GM12878 (cell line): ENCODE measurements at regions not wholly inside any gene's neighbourhood (a gene's known extent, or its start where the extent isn't known, plus 50 kb on each side); places are given as distances from the start of the nearest gene placed in this dataset.

Experiments used
- ATAC-seq: fragments of 200-7000 bp; cut with Tn5 transposase; 3 replicates; pipeline ENCODE4 v1.9.1; 2020; ENCODE audit warnings: mild to moderate bottlenecking, moderate library complexity
- BruUV-seq: library from RNA; stranded (reverse); fragments of 400-500 nt; replicated peaks from 2 replicates; lab custom pipeline; 2021; lab: Mats Ljungman, UMichigan
- CTCF ChIA-PET: fragments of 300-600 bp; sonication (Branson Sonifier 250); formaldehyde crosslinking; extraction: SDS; loops from one replicate; lab custom pipeline; 2021; ENCODE audit warnings: inconsistent platforms; lab: Yijun Ruan, JAX
- POLR2A ChIA-PET: fragments of 350-600 bp; formaldehyde crosslinking; extraction: SDS; loops from one replicate; lab custom pipeline; 2021; ENCODE audit warnings: inconsistent platforms; lab: Charles Lee
- RAD21 ChIA-PET: fragments of 300-600 bp; sonication (Branson Sonifier 250); formaldehyde crosslinking; loops from one replicate; lab custom pipeline; 2023; ENCODE audit warnings: antibody characterized with exemption; ENCODE audit not compliant: unreplicated experiment; lab: Charles Lee
- SMC1A ChIA-PET: fragments of 300-600 bp; sonication (Branson Sonifier 250); formaldehyde crosslinking; loops from one replicate; lab custom pipeline; 2023; ENCODE audit not compliant: unreplicated experiment, uncharacterized antibody; lab: Charles Lee
- DNase-seq: peaks from one replicate; pipeline ENCODE4 v3.0.0-alpha.2; 2011; ENCODE audit warnings: low read depth, low spot score
- FAIRE-seq: peaks from 3 replicates; lab custom pipeline; 2011; peaks lifted over from hg19 to GRCh38; lab: Jason Lieb, UNC
- H2AFZ ChIP-seq: 2 replicates; pipeline ENCODE4 v1.6.0; 2011; ENCODE audit warnings: low read depth, low read length, control low read depth; ENCODE audit not compliant: control insufficient read depth
- H3K27ac ChIP-seq: 2 replicates; pipeline ENCODE4 v1.5.1; 2011; ENCODE audit warnings: control low read depth; ENCODE audit not compliant: control insufficient read depth, insufficient read depth
- H3K27me3 ChIP-seq, 2 experiments: replicated peaks in 1 of 2; 2 replicates each; pipeline versions ENCODE4 v1.6.0 to v1.6.1; 2011; ENCODE audit warnings: low read length in 1 of 2; ENCODE audit not compliant: control insufficient read depth in 2 of 2, insufficient read depth in 2 of 2
- H3K36me3 ChIP-seq, 2 experiments: 2 replicates each; pipeline ENCODE4 v1.5.1; 2011; ENCODE audit warnings: low read length in 1 of 2; ENCODE audit not compliant: control insufficient read depth in 2 of 2, insufficient read depth in 2 of 2
- H3K4me1 ChIP-seq: 2 replicates; pipeline ENCODE4 v1.6.1; 2011; ENCODE audit warnings: mild to moderate bottlenecking, low read length, moderate library complexity, mixed read lengths; ENCODE audit not compliant: control insufficient read depth, insufficient read depth
- H3K4me2 ChIP-seq: 2 replicates; pipeline ENCODE4 v1.6.0; 2011; ENCODE audit warnings: control low read depth; ENCODE audit not compliant: control insufficient read depth, insufficient read depth
- H3K4me3 ChIP-seq: fragments of 200-600 bp; sonication (generic); 2 replicates; pipeline ENCODE4 v1.5.1; 2016
- H3K79me2 ChIP-seq: 2 replicates; pipeline ENCODE4 v1.6.0; 2011; ENCODE audit warnings: low read length; ENCODE audit not compliant: control insufficient read depth, insufficient read depth
- H3K9ac ChIP-seq: 2 replicates; pipeline ENCODE4 v1.8.0; 2011; ENCODE audit warnings: low read length, control low read depth, mixed read lengths; ENCODE audit not compliant: control insufficient read depth, insufficient read depth
- H3K9me3 ChIP-seq: replicated peaks from 3 replicates; pipeline ENCODE4 v1.5.1; 2011; ENCODE audit warnings: mild to moderate bottlenecking, low read length; ENCODE audit not compliant: control insufficient read depth, insufficient read depth
- H4K20me1 ChIP-seq: 2 replicates; pipeline ENCODE4 v1.6.0; 2011; ENCODE audit not compliant: control insufficient read depth, insufficient read depth
- BMI1 ChIP-seq: fragments of 450-650 bp; IDR thresholded peaks from 2 replicates; pipeline ENCODE4 v1.6.1; 2016; ENCODE audit warnings: mild to moderate bottlenecking, moderate library complexity, borderline replicate concordance
- CBFB ChIP-seq: IDR thresholded peaks from 2 replicates; pipeline ENCODE4 v1.6.1; 2016; ENCODE audit warnings: antibody characterized with exemption, low read depth
- EED ChIP-seq: sonication (generic); IDR thresholded peaks from 2 replicates; pipeline ENCODE4 v1.6.1; 2016; ENCODE audit warnings: antibody characterized with exemption, low read depth
- EGR1 ChIP-seq, 2 experiments: IDR thresholded peaks; 1 replicate in 1 of 2; 2 replicates in 1 of 2; pipeline ENCODE4 v1.6.1; 2011 to 2012; ENCODE audit warnings: low read depth in 2 of 2, low read length in 2 of 2, borderline replicate concordance in 1 of 2, mild to moderate bottlenecking in 1 of 2, moderate library complexity in 1 of 2
- FOXM1 ChIP-seq: IDR thresholded peaks from 2 replicates; pipeline ENCODE4 v1.6.1; 2012; ENCODE audit warnings: low read depth, mild to moderate bottlenecking, inconsistent platforms, low read length, moderate library complexity
- MEF2B ChIP-seq: fragments of 450-650 bp; IDR thresholded peaks from 2 replicates; pipeline ENCODE4 v1.6.1; 2018; ENCODE audit warnings: mild to moderate bottlenecking, moderate library complexity; ENCODE audit not compliant: partially characterized antibody, poor library complexity, severe bottlenecking
- NR2F1 ChIP-seq: fragments of 450-650 bp; conservative IDR thresholded peaks from 2 replicates; pipeline ENCODE4 v1.6.1; 2017; ENCODE audit warnings: mild to moderate bottlenecking
- PAX5 ChIP-seq: IDR thresholded peaks from 2 replicates; pipeline ENCODE4 v1.6.1; 2011; ENCODE audit warnings: low read depth, low read length, borderline replicate concordance
- POU2F2 ChIP-seq: IDR thresholded peaks from 3 replicates; pipeline ENCODE4 v1.6.1; 2011; ENCODE audit warnings: low read depth, mild to moderate bottlenecking, low read length, borderline replicate concordance
- SMARCA5 ChIP-seq: fragments of 450-650 bp; IDR thresholded peaks from 2 replicates; pipeline ENCODE4 v1.6.1; 2017; ENCODE audit warnings: mild to moderate bottlenecking
- TAF1 ChIP-seq: IDR thresholded peaks from 2 replicates; pipeline ENCODE4 v1.6.1; 2011; ENCODE audit warnings: mild to moderate bottlenecking, low read depth, low read length, borderline replicate concordance
- ZNF274 ChIP-seq: IDR thresholded peaks from one replicate; pipeline ENCODE4 v1.8.0; 2011; ENCODE audit not compliant: insufficient read length, insufficient read depth
- ZNF384 ChIP-seq: IDR thresholded peaks from 2 replicates; pipeline ENCODE4 v1.6.1; 2012; ENCODE audit warnings: low read depth, mild to moderate bottlenecking, low read length, improper control_type of control experiment, borderline replicate concordance
- ZSCAN29 ChIP-seq: fragments of 450-650 bp; IDR thresholded peaks from 2 replicates; pipeline ENCODE4 v1.6.1; 2017; ENCODE audit warnings: mild to moderate bottlenecking, moderate library complexity
- WGBS: methylation state at CpG from one replicate; pipeline ENCODE4 v1.1.6; 2016; ENCODE audit warnings: low lambda C conversion rate; ENCODE audit not compliant: insufficient replicate concordance, insufficient coverage; ENCODE audit errors: missing lambda C conversion rate; 5-methylcytosine and 5-hydroxymethylcytosine counted together
- in situ Hi-C: fragments of 300-500 bp; cut with MboI; formaldehyde crosslinking; loops from 9 replicates; pipeline ENCODE4 v1.14.3; 2018; ENCODE audit warnings: mixed read lengths
- intact Hi-C: fragments of 100-400 bp; cut with micrococcal nuclease; formaldehyde crosslinking; loops from one replicate; pipeline ENCODE4 v1.14.2; 2022; ENCODE audit not compliant: unreplicated experiment
- TF ChIP-seq, protein P1 (sequence below): fragments of 450-650 bp; IDR thresholded peaks from 2 replicates; pipeline ENCODE4 v1.6.1; 2018; ENCODE audit warnings: borderline replicate concordance, mild to moderate bottlenecking; ENCODE audit not compliant: partially characterized antibody
- TF ChIP-seq, protein P2 (sequence below): IDR thresholded peaks from 2 replicates; pipeline ENCODE4 v1.6.1; 2012; ENCODE audit warnings: low read depth, low read length, improper control_type of control experiment

DNA sequence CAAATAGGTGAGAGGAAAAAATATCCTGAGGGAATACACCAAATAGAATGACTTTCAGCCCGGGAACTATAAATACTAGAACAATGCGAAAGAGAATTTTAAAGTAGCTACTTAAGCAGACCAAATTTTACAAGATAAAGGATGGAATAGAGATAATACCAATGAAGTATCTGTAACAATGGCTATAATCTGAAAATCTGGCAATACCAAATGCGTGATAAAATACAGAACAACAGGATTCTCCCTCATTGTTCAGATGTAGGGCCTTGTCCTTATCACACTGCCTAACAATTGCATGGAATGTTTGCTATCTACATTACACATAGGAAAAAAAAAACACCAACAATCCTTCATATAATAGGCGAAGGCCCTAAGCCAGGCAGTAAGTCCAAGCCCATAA lies 815.4 kb upstream of the MDGA2 start:
- RAD21 ChIA-PET = no interaction called here
- Histone ChIP-seq H2AFZ (no peak overlapping the region), H3K4me1 (no peaks in the 10 kb centered on the region), H3K9ac (no peak overlapping the region), H3K4me2 (no peak overlapping the region), H3K36me3 (no peaks in the 10 kb centered on the region), H3K27me3 (no peaks in the 10 kb centered on the region), H3K27ac (no peak overlapping the region), H3K4me3 (no peak overlapping the region), H4K20me1 (no peaks in the 10 kb centered on the region), H3K79me2 (no peaks in the 10 kb centered on the region), H3K9me3 (no peaks in the 10 kb centered on the region; the same call in 2 of the 3 replicates)
- WGBS = 15% methylated on average over 4 of the region's 4 CpGs
- in situ Hi-C loops (no loop called here), intact Hi-C loops (no loop called here)
- FAIRE-seq (no peak), DNase-seq (no peak), ATAC-seq (no peak)
- SMC1A ChIA-PET = no interaction called here
- TF ChIP-seq TAF1 (no peak), SMARCA5 (no peak), CBFB (no peak), PAX5 (no peak), EGR1 (IDR thresholded peaks at IDR 0.05; ENCODE audit: borderline replicate concordance in 1 of 2, low read depth in 2 of 2, low read length in 2 of 2) (no peak), EED (no peak), BMI1 (no peak), POU2F2 (no peak), MEF2B (no peak), FOXM1 (no peak), ZNF384 (no peak), ZNF274 (no peak), NR2F1 (no peak), ZSCAN29 (no peak)
- TF ChIP-seq, protein P1, sequence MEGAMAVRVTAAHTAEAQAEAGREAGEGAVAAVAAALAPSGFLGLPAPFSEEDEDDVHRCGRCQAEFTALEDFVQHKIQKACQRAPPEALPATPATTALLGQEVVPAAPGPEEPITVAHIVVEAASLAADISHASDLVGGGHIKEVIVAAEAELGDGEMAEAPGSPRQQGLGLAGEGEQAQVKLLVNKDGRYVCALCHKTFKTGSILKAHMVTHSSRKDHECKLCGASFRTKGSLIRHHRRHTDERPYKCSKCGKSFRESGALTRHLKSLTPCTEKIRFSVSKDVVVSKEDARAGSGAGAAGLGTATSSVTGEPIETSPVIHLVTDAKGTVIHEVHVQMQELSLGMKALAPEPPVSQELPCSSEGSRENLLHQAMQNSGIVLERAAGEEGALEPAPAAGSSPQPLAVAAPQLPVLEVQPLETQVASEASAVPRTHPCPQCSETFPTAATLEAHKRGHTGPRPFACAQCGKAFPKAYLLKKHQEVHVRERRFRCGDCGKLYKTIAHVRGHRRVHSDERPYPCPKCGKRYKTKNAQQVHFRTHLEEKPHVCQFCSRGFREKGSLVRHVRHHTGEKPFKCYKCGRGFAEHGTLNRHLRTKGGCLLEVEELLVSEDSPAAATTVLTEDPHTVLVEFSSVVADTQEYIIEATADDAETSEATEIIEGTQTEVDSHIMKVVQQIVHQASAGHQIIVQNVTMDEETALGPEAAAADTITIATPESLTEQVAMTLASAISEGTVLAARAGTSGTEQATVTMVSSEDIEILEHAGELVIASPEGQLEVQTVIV = no peak
- TF ChIP-seq, protein P2, sequence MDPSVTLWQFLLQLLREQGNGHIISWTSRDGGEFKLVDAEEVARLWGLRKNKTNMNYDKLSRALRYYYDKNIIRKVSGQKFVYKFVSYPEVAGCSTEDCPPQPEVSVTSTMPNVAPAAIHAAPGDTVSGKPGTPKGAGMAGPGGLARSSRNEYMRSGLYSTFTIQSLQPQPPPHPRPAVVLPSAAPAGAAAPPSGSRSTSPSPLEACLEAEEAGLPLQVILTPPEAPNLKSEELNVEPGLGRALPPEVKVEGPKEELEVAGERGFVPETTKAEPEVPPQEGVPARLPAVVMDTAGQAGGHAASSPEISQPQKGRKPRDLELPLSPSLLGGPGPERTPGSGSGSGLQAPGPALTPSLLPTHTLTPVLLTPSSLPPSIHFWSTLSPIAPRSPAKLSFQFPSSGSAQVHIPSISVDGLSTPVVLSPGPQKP = no peak
- POLR2A ChIA-PET = no interaction called here
- CTCF ChIA-PET = no interaction called here
- no TSS peak for BruUV-seq
